CD4-positive, alpha-beta T cell (primary cell): ENCODE measurements at regions not wholly inside any gene's neighbourhood (a gene's known extent, or its start where the extent isn't known, plus 50 kb on each side); places are given as distances from the start of the nearest gene placed in this dataset.

Experiments used
- ATAC-seq: fragments of 200-7000 bp; cut with Tn5 transposase; one replicate; pipeline ENCODE4 v1.10.0; 2022; ENCODE audit warnings: mild to moderate bottlenecking; ENCODE audit not compliant: poor library complexity
- CTCF ChIA-PET: fragments of 350-600 bp; sonication (Branson Sonifier 250); formaldehyde crosslinking; loops from one replicate; lab custom pipeline; 2021; ENCODE audit warnings: antibody characterized with exemption, inconsistent platforms; lab: Charles Lee
- POLR2A ChIA-PET: fragments of 350-600 bp; sonication (Branson Sonifier 250); formaldehyde crosslinking; loops from one replicate; lab custom pipeline; 2021; ENCODE audit warnings: antibody characterized with exemption, inconsistent platforms; lab: Charles Lee
- DNase-seq, 14 experiments: peaks; one replicate each; pipeline ENCODE4 v3.0.0-alpha.2; 2013 to 2020; ENCODE audit warnings: mixed read lengths in 2 of 14
- H3K27ac ChIP-seq, 2 donors: one replicate each; pipeline versions ENCODE4 v1.5.1 to v1.7.0; 2013; ENCODE audit warnings: low read length in 2 of 2, low read depth in 1 of 2, mild to moderate bottlenecking in 1 of 2
- H3K27me3 ChIP-seq, 2 experiments: 1 replicate in 1 of 2; 2 replicates in 1 of 2; pipeline versions ENCODE4 v1.6.1 to v1.7.0; 2013; ENCODE audit warnings: low read length in 2 of 2, control low read depth in 1 of 2, mild to moderate bottlenecking in 1 of 2, moderate library complexity in 1 of 2; ENCODE audit not compliant: insufficient read depth in 2 of 2, control insufficient read depth in 1 of 2
- H3K36me3 ChIP-seq: one replicate; pipeline ENCODE4 v1.6.1; 2013; ENCODE audit warnings: low read length, control low read depth; ENCODE audit not compliant: insufficient read depth
- H3K4me1 ChIP-seq: one replicate; pipeline ENCODE4 v1.6.1; 2013; ENCODE audit warnings: low read length, control low read depth; ENCODE audit not compliant: insufficient read depth
- H3K4me3 ChIP-seq: one replicate; pipeline ENCODE4 v1.5.1; 2013; ENCODE audit warnings: mild to moderate bottlenecking, low read length, moderate library complexity
- H3K9me3 ChIP-seq, 2 experiments: 1 replicate in 1 of 2; 2 replicates in 1 of 2; pipeline versions ENCODE4 v1.6.1 to v1.7.0; 2013; ENCODE audit warnings: low read length in 2 of 2, mild to moderate bottlenecking in 2 of 2, control low read depth in 1 of 2, moderate library complexity in 1 of 2; ENCODE audit not compliant: control insufficient read depth in 1 of 2, insufficient read depth in 1 of 2
- H3K27ac Mint-ChIP-seq: one replicate; pipeline ENCODE4 v1.8.0; 2020; ENCODE audit warnings: mixed read lengths
- H3K27me3 Mint-ChIP-seq: one replicate; pipeline ENCODE4 v1.8.0; 2021; ENCODE audit warnings: mixed read lengths
- H3K36me3 Mint-ChIP-seq: one replicate; pipeline ENCODE4 v1.8.0; 2021; ENCODE audit warnings: low read depth, mixed read lengths
- H3K4me1 Mint-ChIP-seq: one replicate; pipeline ENCODE4 v1.8.0; 2021; ENCODE audit warnings: low read depth, mixed read lengths
- H3K4me3 Mint-ChIP-seq: one replicate; pipeline ENCODE4 v1.8.0; 2020; ENCODE audit warnings: mild to moderate bottlenecking, mixed read lengths
- H3K9me3 Mint-ChIP-seq: one replicate; pipeline ENCODE4 v1.8.0; 2020; ENCODE audit warnings: mixed read lengths
- CTCF ChIP-seq: fragments of 200-600 bp; IDR thresholded peaks from one replicate; pipeline ENCODE4 v1.8.0; 2022; ENCODE audit warnings: antibody characterized with exemption, mild to moderate bottlenecking
- intact Hi-C, 2 experiments: fragments of 100-400 bp; cut with DNase I in 1 of 2; cut with micrococcal nuclease in 1 of 2; formaldehyde crosslinking; loops; one replicate each; pipeline versions ENCODE4 v1.15.1 to v1.9.0; 2023 to 2025; cut with DNase I, micrococcal nuclease

DNA sequence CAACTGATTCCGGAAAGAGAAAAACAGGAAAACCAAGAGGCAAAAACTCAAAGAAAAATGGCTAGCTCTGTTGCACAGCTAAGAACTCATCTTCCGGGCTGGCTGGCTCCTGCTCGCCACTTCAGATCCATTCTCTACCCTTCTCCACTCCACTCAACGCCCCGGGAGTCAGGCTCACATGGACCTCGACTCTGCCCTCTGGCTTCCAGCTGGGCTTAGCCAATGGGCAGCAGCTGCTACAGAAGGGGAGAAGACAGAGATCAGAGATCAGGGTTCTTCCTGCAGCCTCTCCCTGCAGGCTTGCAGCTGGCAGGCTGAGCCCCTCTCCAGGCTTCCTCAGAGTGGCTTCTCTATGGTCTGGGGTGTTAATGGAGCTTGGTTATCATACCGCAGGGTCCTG, 187.5 kb downstream of the MED10 start:
- Mint-ChIP-seq H3K36me3 (no peaks in the 10 kb centered on the region), H3K9me3 (no peaks in the 10 kb centered on the region), H3K27ac (no peak overlapping the region), H3K4me3 (no peak overlapping the region), H3K4me1 (no peaks in the 10 kb centered on the region), H3K27me3 (no peaks in the 10 kb centered on the region)
- ATAC-seq = no peak
- H3K36me3 ChIP-seq = no peaks in the 10 kb centered on the region
- no peak for DNase-seq
- no peak for TF ChIP-seq CTCF
- POLR2A ChIA-PET = no interaction called here
- H3K9me3 ChIP-seq = no peaks in the 10 kb centered on the region
- H3K4me1 ChIP-seq = no peaks in the 10 kb centered on the region
- intact Hi-C loops = no loop called here
- H3K27me3 ChIP-seq = no peaks in the 10 kb centered on the region
- H3K27ac ChIP-seq = no peak overlapping the region
- H3K4me3 ChIP-seq = no peak overlapping the region
- CTCF ChIA-PET = no interaction called here

GRCh38 chr5:6188976-6189375, 189.4 kb downstream of the MED10 start:
- no peak overlapping the region for H3K27ac Mint-ChIP-seq
- H3K27ac ChIP-seq = no peak overlapping the region
- ATAC-seq = no peak

DNA sequence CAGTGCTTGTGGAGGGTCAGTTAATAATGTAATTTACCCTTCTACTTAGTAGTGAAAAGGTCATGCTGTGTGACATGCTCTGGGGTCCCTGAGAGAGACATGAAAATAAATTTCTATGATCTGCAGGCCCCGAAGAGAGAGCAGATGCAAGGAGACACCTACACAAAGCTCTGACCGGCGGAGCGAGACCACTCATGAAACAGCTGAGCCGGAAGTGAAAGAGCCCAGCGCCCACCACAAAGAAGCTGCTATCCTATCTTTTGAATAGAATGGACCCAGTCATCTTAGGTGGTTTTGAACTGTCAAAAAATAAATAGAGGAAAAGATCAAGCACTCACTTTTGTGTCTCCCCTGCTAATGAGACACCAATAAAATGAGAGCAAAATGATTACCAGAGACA, 190.0 kb downstream of the MED10 start:
- ATAC-seq = no peak
- Mint-ChIP-seq H3K4me1 (no peaks in the 10 kb centered on the region), H3K9me3 (no peaks in the 10 kb centered on the region), H3K36me3 (no peaks in the 10 kb centered on the region), H3K27ac (no peak overlapping the region), H3K27me3 (no peaks in the 10 kb centered on the region), H3K4me3 (no peak overlapping the region)
- Histone ChIP-seq H3K4me1 (no peaks in the 10 kb centered on the region), H3K4me3 (no peak overlapping the region), H3K27ac (no peak overlapping the region), H3K27me3 (no peaks in the 10 kb centered on the region), H3K9me3 (no peaks in the 10 kb centered on the region), H3K36me3 (no peaks in the 10 kb centered on the region)
- POLR2A ChIA-PET = no interaction called here
- intact Hi-C loops = no loop called here
- CTCF ChIA-PET = no interaction called here
- no peak for DNase-seq
- TF ChIP-seq CTCF = no peak

More at GRCh38 chr5:6188976-6189375, 189.4 kb downstream of the MED10 start:
- Histone ChIP-seq H3K9me3 (no peaks in the 10 kb centered on the region), H3K4me3 (no peak overlapping the region), H3K27me3 (no peaks in the 10 kb centered on the region), H3K4me1 (no peaks in the 10 kb centered on the region), H3K36me3 (no peaks in the 10 kb centered on the region)
- ChIA-PET POLR2A (no interaction called here), CTCF (no interaction called here)
- Mint-ChIP-seq H3K27me3 (no peaks in the 10 kb centered on the region), H3K36me3 (no peaks in the 10 kb centered on the region), H3K4me3 (no peak overlapping the region), H3K4me1 (no peaks in the 10 kb centered on the region), H3K9me3 (no peaks in the 10 kb centered on the region)
- intact Hi-C loops = no loop called here
- no peak for TF ChIP-seq CTCF
- no peak for DNase-seq
